HG02759 (cell line): ENCODE measurements at regions not wholly inside any gene's neighbourhood (a gene's known extent, or its start where the extent isn't known, plus 50 kb on each side); places are given as distances from the start of the nearest gene placed in this dataset.
"Not testable (repeated sequence)": the region's sequence is repeated elsewhere in the genome, so short reads cannot be mapped to it uniquely, and the experiment has no call there.

Experiments
- ATAC-seq: cut with Tn5 transposase; IDR thresholded peaks from one replicate; pipeline ENCODE4 v1.9.1; 2021; ENCODE audit warnings: mild to moderate bottlenecking, moderate library complexity; ENCODE audit not compliant: unreplicated experiment

- not testable (repeated sequence) for ATAC-seq
Observed at GRCh38 chrX:65888150-65888549, 151.7 kb downstream of the VSIG4 start.

GRCh38 chrX:65883556-65883955 lies 156.3 kb downstream of the VSIG4 start:
- no peak for ATAC-seq

- ATAC-seq, result no peak
Observed at GRCh38 chrX:65879977-65880799, 159.7 kb downstream of the VSIG4 start.

- ATAC-seq, result no peak
Observed at GRCh38 chrX:65878456-65878855, 161.4 kb downstream of the VSIG4 start.

- ATAC-seq, result no peak
Observed at GRCh38 chrX:65877953-65878352, 161.9 kb downstream of the VSIG4 start.

GRCh38 chrX:65875614-65876013 lies 164.3 kb downstream of the VSIG4 start:
- not testable (repeated sequence) for ATAC-seq

GRCh38 chrX:65874765-65875164 lies 165.1 kb downstream of the VSIG4 start:
- no peak for ATAC-seq

GRCh38 chrX:65874110-65874509 lies 165.8 kb downstream of the VSIG4 start:
- ATAC-seq, result no peak

GRCh38 chrX:65873385-65873784 lies 166.5 kb downstream of the VSIG4 start:
- ATAC-seq, result no peak

GRCh38 chrX:65871671-65872311 lies 168.1 kb downstream of the VSIG4 start:
- ATAC-seq, result peak; percentile 90

GRCh38 chrX:65870544-65870943 lies 169.3 kb downstream of the VSIG4 start:
- ATAC-seq, result not testable (repeated sequence)

GRCh38 chrX:65866773-65867172 lies 173.1 kb downstream of the VSIG4 start:
- ATAC-seq, result no peak

GRCh38 chrX:65866146-65866545 lies 173.7 kb downstream of the VSIG4 start:
- peak; percentile 91 for ATAC-seq

GRCh38 chrX:65862638-65863037 lies 177.2 kb downstream of the VSIG4 start:
- no peak for ATAC-seq

- ATAC-seq, result no peak
Observed at GRCh38 chrX:65859299-65859698, 180.6 kb downstream of the VSIG4 start.

- ATAC-seq, result not testable (repeated sequence)
Observed at GRCh38 chrX:65854437-65854836, 185.4 kb downstream of the VSIG4 start.

- ATAC-seq, result not testable (repeated sequence)
Observed at GRCh38 chrX:65851306-65851705, 183.9 kb downstream of the MSN start.

- not testable (repeated sequence) for ATAC-seq
Observed at GRCh38 chrX:65850821-65851220, 183.4 kb downstream of the MSN start.

GRCh38 chrX:65846974-65847373 lies 179.5 kb downstream of the MSN start:
- ATAC-seq, result no peak

- peak; percentile 54 for ATAC-seq
Observed at GRCh38 chrX:65841263-65841662, 173.8 kb downstream of the MSN start.

- ATAC-seq, result no peak
Observed at GRCh38 chrX:65838674-65839073, 171.2 kb downstream of the MSN start.

- no peak for ATAC-seq
Observed at GRCh38 chrX:65837875-65838549, 170.6 kb downstream of the MSN start.
